ENCODE measurements at regions not wholly inside any gene's neighbourhood (a gene's known extent, or its start where the extent isn't known, plus 50 kb on each side); places are given as distances from the start of the nearest gene placed in this dataset.

DNA sequence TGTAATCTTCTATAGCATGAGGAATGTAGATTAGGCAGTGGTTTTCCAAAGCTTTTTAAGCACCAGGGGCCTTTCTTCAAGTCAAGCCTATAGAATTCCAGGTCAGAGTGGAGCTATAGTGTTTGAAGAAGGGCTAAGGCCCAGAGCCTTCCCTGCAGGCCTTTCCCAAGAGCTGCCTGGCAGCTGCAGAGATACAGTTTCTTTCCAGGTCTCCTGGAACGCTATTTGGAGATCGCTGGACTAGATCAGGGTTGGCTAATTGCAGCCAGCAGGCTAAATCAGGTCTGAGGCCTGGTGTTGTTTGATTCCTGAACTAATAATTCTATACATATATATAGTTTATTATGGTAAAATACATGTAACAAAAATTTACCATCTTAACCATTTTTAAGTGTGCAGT lies 319.0 kb upstream of the SPRED2 start:
- no peak for TF ChIP-seq POLR2A (IDR thresholded peaks at IDR 0.05; ENCODE audit: extremely low read depth, insufficient read length)
- TF ChIP-seq, protein P1, sequence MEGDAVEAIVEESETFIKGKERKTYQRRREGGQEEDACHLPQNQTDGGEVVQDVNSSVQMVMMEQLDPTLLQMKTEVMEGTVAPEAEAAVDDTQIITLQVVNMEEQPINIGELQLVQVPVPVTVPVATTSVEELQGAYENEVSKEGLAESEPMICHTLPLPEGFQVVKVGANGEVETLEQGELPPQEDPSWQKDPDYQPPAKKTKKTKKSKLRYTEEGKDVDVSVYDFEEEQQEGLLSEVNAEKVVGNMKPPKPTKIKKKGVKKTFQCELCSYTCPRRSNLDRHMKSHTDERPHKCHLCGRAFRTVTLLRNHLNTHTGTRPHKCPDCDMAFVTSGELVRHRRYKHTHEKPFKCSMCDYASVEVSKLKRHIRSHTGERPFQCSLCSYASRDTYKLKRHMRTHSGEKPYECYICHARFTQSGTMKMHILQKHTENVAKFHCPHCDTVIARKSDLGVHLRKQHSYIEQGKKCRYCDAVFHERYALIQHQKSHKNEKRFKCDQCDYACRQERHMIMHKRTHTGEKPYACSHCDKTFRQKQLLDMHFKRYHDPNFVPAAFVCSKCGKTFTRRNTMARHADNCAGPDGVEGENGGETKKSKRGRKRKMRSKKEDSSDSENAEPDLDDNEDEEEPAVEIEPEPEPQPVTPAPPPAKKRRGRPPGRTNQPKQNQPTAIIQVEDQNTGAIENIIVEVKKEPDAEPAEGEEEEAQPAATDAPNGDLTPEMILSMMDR (IDR thresholded peaks at IDR 0.05; ENCODE audit: low read depth, low read length): no peak

Measured in NB4 (cell line).